Thyroid gland (tissue), 4 donors: ENCODE measurements at regions not wholly inside any gene's neighbourhood (a gene's known extent, or its start where the extent isn't known, plus 50 kb on each side); places are given as distances from the start of the nearest gene placed in this dataset.

ENCODE experiments used
- DNase-seq, 2 donors: peaks; one replicate each; pipeline ENCODE4 v3.0.0-alpha.2; 2019
- H3K27ac ChIP-seq, 3 donors: fragments of 200-600 bp; sonication (generic); 1 replicate in 2 of 3; 2 replicates in 1 of 3; pipeline ENCODE4 v1.5.1; 2016 to 2019; ENCODE audit warnings: mild to moderate bottlenecking in 1 of 3, moderate library complexity in 1 of 3
- H3K27me3 ChIP-seq: fragments of 200-600 bp; sonication (generic); one replicate; pipeline ENCODE4 v1.5.1; 2019
- H3K36me3 ChIP-seq, 2 donors: fragments of 200-600 bp; sonication (generic); one replicate each; pipeline ENCODE4 v1.5.1; 2016 to 2019
- H3K4me1 ChIP-seq, 2 donors: fragments of 200-600 bp; sonication (generic); one replicate each; pipeline ENCODE4 v1.5.1; 2017 to 2019
- H3K4me3 ChIP-seq, 3 donors: fragments of 200-600 bp; sonication (generic); replicated peaks in 1 of 3; 1 replicate in 2 of 3; 2 replicates in 1 of 3; pipeline ENCODE4 v1.5.1; 2016; ENCODE audit warnings: mild to moderate bottlenecking in 1 of 3
- H3K9me3 ChIP-seq: fragments of 200-600 bp; sonication (generic); one replicate; pipeline ENCODE4 v1.5.1; 2017
- CTCF ChIP-seq, 6 experiments: fragments of 200-600 bp in 3 of 6; fragments of 450-650 bp in 3 of 6; sonication (generic) in 3 of 6; IDR thresholded peaks; one replicate each; pipeline ENCODE4 v1.5.1; 2016 to 2019; ENCODE audit warnings: antibody characterized with exemption in 6 of 6, mild to moderate bottlenecking in 2 of 6, inconsistent platforms in 1 of 6, moderate library complexity in 1 of 6
- POLR2A ChIP-seq, 2 donors: fragments of 450-650 bp; IDR thresholded peaks; one replicate each; pipeline ENCODE4 v1.6.1; 2017; ENCODE audit warnings: antibody characterized with exemption in 2 of 2, mild to moderate bottlenecking in 2 of 2, moderate library complexity in 1 of 2
- WGBS, 2 donors: methylation state at CpG; one replicate each; pipeline ENCODE4 v1.1.5; 2017; 5-methylcytosine and 5-hydroxymethylcytosine counted together
- intact Hi-C: fragments of 100-400 bp; cut with DNase I; formaldehyde crosslinking; loops from one replicate; pipeline ENCODE4 v1.15.1; 2023

- Histone ChIP-seq H3K36me3 (no peaks in the 10 kb centered on the region), H3K4me3 (no peak overlapping the region), H3K27me3 (no peaks in the 10 kb centered on the region), H3K27ac (no peak overlapping the region), H3K4me1 (no peaks in the 10 kb centered on the region), H3K9me3 (no peaks in the 10 kb centered on the region)
- TF ChIP-seq CTCF (IDR thresholded peaks at IDR 0.05) (no peak), POLR2A (IDR thresholded peaks at IDR 0.05) (no peak)
- intact Hi-C loops = no loop called here
- DNase-seq = no peak
- 55 to 88% methylated on average over 12 of the region's 12 CpGs for WGBS, 2 donors
Observed at GRCh38 chr18:75521816-75522215, 94.3 kb upstream of the SMIM21 start.

GRCh38 chr18:75518007-75518406, 90.5 kb upstream of the SMIM21 start:
- TF ChIP-seq POLR2A (IDR thresholded peaks at IDR 0.05) (no peak), CTCF (IDR thresholded peaks at IDR 0.05) (no peak)
- 97 to 100% methylated on average over 3 of the region's 3 CpGs for WGBS, 2 donors

GRCh38 chr18:75517286-75517685, 89.8 kb upstream of the SMIM21 start:
- intact Hi-C loops = no loop called here
- no peak for DNase-seq
- Histone ChIP-seq H3K4me1 (no peaks in the 10 kb centered on the region), H3K4me3 (no peak overlapping the region), H3K27me3 (no peaks in the 10 kb centered on the region), H3K9me3 (no peaks in the 10 kb centered on the region), H3K36me3 (no peaks in the 10 kb centered on the region), H3K27ac (no peak overlapping the region)
- WGBS, 2 donors = 93 to 97% methylated on average over 3 of the region's 3 CpGs
- TF ChIP-seq CTCF (IDR thresholded peaks at IDR 0.05) = no peak
- TF ChIP-seq POLR2A (IDR thresholded peaks at IDR 0.05) = no peak

More at GRCh38 chr18:75518007-75518406, 90.5 kb upstream of the SMIM21 start:
- Histone ChIP-seq H3K9me3 (no peaks in the 10 kb centered on the region), H3K36me3 (no peaks in the 10 kb centered on the region), H3K27me3 (no peaks in the 10 kb centered on the region), H3K27ac (no peak overlapping the region), H3K4me3 (no peak overlapping the region), H3K4me1 (no peaks in the 10 kb centered on the region)
- intact Hi-C loops = no loop called here
- no peak for DNase-seq

GRCh38 chr18:75507636-75508035, 80.1 kb upstream of the SMIM21 start:
- intact Hi-C loops = loop anchor here (10.0 kb wide), 1 partner anchor 127 kb away; no protein-coding TSS in a partner anchor
- Histone ChIP-seq H3K4me3 (no peak overlapping the region), H3K4me1 (peaks cover 0 to 12% of the 10 kb centered on the region in 2 donors), H3K27ac (no peak overlapping the region), H3K9me3 (no peaks in the 10 kb centered on the region), H3K36me3 (no peaks in the 10 kb centered on the region), H3K27me3 (no peaks in the 10 kb centered on the region)
- 88 to 90% methylated on average over 4 to 5 of the region's 5 CpGs for whole genome bisulfite sequencing, 2 donors
- no peak for TF ChIP-seq CTCF (IDR thresholded peaks at IDR 0.05)
- no peak for TF ChIP-seq POLR2A (IDR thresholded peaks at IDR 0.05)
- no peak for DNase-seq

- Histone ChIP-seq H3K4me1 (peaks cover 0 to 12% of the 10 kb centered on the region in 2 donors), H3K9me3 (no peaks in the 10 kb centered on the region), H3K36me3 (no peaks in the 10 kb centered on the region), H3K4me3 (no peak overlapping the region), H3K27ac (no peak overlapping the region), H3K27me3 (no peaks in the 10 kb centered on the region)
- WGBS, 2 donors = 89 to 96% methylated on average over 7 of the region's 7 CpGs
- no peak for DNase-seq
- intact Hi-C loops = loop anchor here (10.0 kb wide), 1 partner anchor 128 kb away; no protein-coding TSS in a partner anchor
- TF ChIP-seq POLR2A (IDR thresholded peaks at IDR 0.05) (no peak), CTCF (IDR thresholded peaks at IDR 0.05) (no peak)
Observed at GRCh38 chr18:75506913-75507312, 79.4 kb upstream of the SMIM21 start.
